Neural cell (in vitro differentiated cells): ENCODE measurements at regions not wholly inside any gene's neighbourhood (a gene's known extent, or its start where the extent isn't known, plus 50 kb on each side); places are given as distances from the start of the nearest gene placed in this dataset.

Experiments
- EP300 ChIP-seq: fragments of 450-650 bp; conservative IDR thresholded peaks from 2 replicates; pipeline ENCODE4 v1.6.1; 2014; ENCODE audit warnings: antibody characterized with exemption, mild to moderate bottlenecking, moderate library complexity; ENCODE audit not compliant: poor library complexity, severe bottlenecking
- EZH2 ChIP-seq: fragments of 200-600, 300-800 bp; shearing (Covaris generic), sonication (generic); IDR thresholded peaks from 2 replicates; pipeline ENCODE4 v1.6.1; 2014; ENCODE audit warnings: antibody characterized with exemption, low read length, borderline replicate concordance, mild to moderate bottlenecking; ENCODE audit not compliant: insufficient read depth, poor library complexity, severe bottlenecking
- POLR2AphosphoS5 ChIP-seq: IDR thresholded peaks from 2 replicates; pipeline ENCODE4 v1.6.1; 2012
- SMC3 ChIP-seq: fragments of 450-650 bp; conservative IDR thresholded peaks from 2 replicates; pipeline ENCODE4 v1.6.1; 2014; ENCODE audit warnings: antibody characterized with exemption, mild to moderate bottlenecking, moderate library complexity; ENCODE audit not compliant: poor library complexity
- TF ChIP-seq, protein P1 (sequence below): fragments of 450-650 bp; IDR thresholded peaks from 2 replicates; pipeline ENCODE4 v1.5.1; 2014; ENCODE audit warnings: antibody characterized with exemption, mild to moderate bottlenecking, moderate library complexity; ENCODE audit not compliant: poor library complexity, severe bottlenecking

DNA sequence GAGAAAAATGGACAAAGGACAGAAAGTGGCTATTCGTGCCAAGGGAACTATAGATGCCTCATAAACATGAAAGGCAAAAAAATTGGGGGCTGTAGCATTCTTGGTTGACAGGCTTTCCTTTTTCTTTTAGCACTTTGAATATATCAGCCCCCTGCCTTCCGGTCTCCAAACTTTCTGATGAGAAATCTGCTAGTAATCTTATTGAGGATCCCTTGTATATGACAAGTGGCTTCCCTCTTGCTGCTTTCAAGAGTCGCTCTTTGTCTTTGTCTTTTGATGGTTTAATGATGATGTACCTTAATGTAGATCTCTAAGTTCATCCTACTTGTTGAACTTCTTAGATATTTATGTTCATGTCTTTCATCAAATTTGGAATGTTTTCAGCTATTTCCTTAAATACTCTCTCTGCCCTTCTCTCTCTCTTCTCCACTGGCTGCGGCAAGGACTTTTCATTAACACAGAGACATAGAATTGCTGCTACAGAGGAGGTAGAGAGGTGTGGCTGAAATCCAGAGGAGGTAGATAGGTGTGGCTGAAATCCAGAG, 59.4 kb upstream of the EPHB3 start:
- TF ChIP-seq EP300 (no peak), SMC3 (no peak), POLR2AphosphoS5 (no peak), EZH2 (no peak)
- TF ChIP-seq, protein P1, sequence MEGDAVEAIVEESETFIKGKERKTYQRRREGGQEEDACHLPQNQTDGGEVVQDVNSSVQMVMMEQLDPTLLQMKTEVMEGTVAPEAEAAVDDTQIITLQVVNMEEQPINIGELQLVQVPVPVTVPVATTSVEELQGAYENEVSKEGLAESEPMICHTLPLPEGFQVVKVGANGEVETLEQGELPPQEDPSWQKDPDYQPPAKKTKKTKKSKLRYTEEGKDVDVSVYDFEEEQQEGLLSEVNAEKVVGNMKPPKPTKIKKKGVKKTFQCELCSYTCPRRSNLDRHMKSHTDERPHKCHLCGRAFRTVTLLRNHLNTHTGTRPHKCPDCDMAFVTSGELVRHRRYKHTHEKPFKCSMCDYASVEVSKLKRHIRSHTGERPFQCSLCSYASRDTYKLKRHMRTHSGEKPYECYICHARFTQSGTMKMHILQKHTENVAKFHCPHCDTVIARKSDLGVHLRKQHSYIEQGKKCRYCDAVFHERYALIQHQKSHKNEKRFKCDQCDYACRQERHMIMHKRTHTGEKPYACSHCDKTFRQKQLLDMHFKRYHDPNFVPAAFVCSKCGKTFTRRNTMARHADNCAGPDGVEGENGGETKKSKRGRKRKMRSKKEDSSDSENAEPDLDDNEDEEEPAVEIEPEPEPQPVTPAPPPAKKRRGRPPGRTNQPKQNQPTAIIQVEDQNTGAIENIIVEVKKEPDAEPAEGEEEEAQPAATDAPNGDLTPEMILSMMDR = no peak
